ENCODE measurements at regions not wholly inside any gene's neighbourhood (a gene's known extent, or its start where the extent isn't known, plus 50 kb on each side); places are given as distances from the start of the nearest gene placed in this dataset.

DNA sequence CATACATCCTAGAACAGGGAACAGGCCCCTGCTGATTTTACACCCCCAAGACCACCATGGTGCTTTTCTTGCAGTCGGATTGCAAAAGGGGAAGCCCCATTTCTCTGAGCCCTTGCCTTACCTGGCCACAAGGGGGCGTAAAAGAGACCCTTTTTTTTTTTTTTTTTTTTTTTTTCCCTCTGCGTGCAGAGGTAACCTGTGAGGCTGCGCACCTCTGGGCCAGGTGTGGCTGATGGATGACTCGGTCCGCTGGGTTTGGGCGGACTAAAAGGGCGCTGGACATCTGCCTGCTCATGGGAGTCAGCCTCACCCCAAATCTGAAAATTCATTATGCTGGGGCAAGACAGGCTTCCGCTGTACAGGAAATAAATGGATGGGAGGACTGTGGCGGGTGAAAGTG is 281.0 kb downstream of the CBLN1 start:
- CTCF ChIA-PET, result no interaction called here
- Histone ChIP-seq H3K27ac (ENCODE audit: insufficient read depth in 1 of 2, low read depth in 1 of 2, low read length in 2 of 2, poor library complexity in 1 of 2, severe bottlenecking in 2 of 2) (no peak overlapping the region), H3K27me3 (replicated peaks in 2 of 5; ENCODE audit: control insufficient read depth in 4 of 5, insufficient read depth in 5 of 5, low read length in 4 of 5) (no peaks in the 10 kb centered on the region), H3K4me1 (ENCODE audit: control extremely low read depth in 1 of 4, control insufficient read depth in 4 of 4, insufficient read depth in 4 of 4, low read length in 3 of 4) (no peaks in the 10 kb centered on the region), H3K9me3 (ENCODE audit: control extremely low read depth in 1 of 5, control insufficient read depth in 4 of 5, insufficient read depth in 2 of 5, low read depth in 1 of 5, low read length in 4 of 5) (no peaks in the 10 kb centered on the region), H3K4me3 (ENCODE audit: control insufficient read depth in 1 of 7, extremely low read depth in 1 of 7, insufficient read depth in 4 of 7, low read depth in 2 of 7, low read length in 6 of 7) (no peak overlapping the region), H3K36me3 (ENCODE audit: control insufficient read depth in 4 of 4, insufficient read depth in 4 of 4, low read length in 3 of 4) (no peaks in the 10 kb centered on the region)
- DNase-seq, result no peak
- POLR2A ChIA-PET, result no interaction called here
- WGBS (ENCODE audit: insufficient coverage), result 33% methylated on average over 1 of the region's 10 CpGs

DNA sequence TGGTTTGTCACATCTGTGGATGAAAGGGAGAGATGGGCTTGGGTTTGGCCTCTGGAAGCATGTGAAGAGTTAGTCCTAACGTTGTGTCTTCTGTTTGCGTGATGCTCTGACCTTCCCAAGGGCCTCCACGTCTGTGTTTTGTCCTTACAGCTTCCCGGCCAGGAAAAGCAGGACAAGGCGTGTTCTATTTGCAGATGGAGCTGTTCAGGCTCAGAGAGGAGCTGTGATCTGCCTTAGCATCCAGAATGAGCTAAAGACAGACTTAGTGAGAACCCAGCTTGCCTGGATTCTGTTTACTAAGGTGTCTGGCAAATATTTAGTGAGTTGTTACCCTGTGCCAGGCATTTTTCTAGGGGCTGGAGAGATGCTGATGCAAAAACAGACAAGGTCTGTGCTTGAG is 282.1 kb downstream of the CBLN1 start:
- ChIA-PET POLR2A (no interaction called here), CTCF (interaction anchor here (1.2 to 1.5 kb wide), 2 partner anchors 23 to 350 kb away, joined by 3 read pairs; no protein-coding TSS in a partner anchor)
- H3K4me1 ChIP-seq (ENCODE audit: control extremely low read depth in 1 of 4, control insufficient read depth in 4 of 4, insufficient read depth in 4 of 4, low read length in 3 of 4), result no peaks in the 10 kb centered on the region
- H3K27ac ChIP-seq (ENCODE audit: insufficient read depth in 1 of 2, low read depth in 1 of 2, low read length in 2 of 2, poor library complexity in 1 of 2, severe bottlenecking in 2 of 2), result no peak overlapping the region
- DNase-seq, result no peak
- H3K27me3 ChIP-seq (replicated peaks in 2 of 5; ENCODE audit: control insufficient read depth in 4 of 5, insufficient read depth in 5 of 5, low read length in 4 of 5), result no peaks in the 10 kb centered on the region
- no peaks in the 10 kb centered on the region for H3K9me3 ChIP-seq (ENCODE audit: control extremely low read depth in 1 of 5, control insufficient read depth in 4 of 5, insufficient read depth in 2 of 5, low read depth in 1 of 5, low read length in 4 of 5)
- H3K36me3 ChIP-seq (ENCODE audit: control insufficient read depth in 4 of 4, insufficient read depth in 4 of 4, low read length in 3 of 4), result no peaks in the 10 kb centered on the region
- WGBS (ENCODE audit: insufficient coverage), result 50% methylated on average over 5 of the region's 5 CpGs
- no peak overlapping the region for H3K4me3 ChIP-seq (ENCODE audit: control insufficient read depth in 1 of 7, extremely low read depth in 1 of 7, insufficient read depth in 4 of 7, low read depth in 2 of 7, low read length in 6 of 7)

DNA sequence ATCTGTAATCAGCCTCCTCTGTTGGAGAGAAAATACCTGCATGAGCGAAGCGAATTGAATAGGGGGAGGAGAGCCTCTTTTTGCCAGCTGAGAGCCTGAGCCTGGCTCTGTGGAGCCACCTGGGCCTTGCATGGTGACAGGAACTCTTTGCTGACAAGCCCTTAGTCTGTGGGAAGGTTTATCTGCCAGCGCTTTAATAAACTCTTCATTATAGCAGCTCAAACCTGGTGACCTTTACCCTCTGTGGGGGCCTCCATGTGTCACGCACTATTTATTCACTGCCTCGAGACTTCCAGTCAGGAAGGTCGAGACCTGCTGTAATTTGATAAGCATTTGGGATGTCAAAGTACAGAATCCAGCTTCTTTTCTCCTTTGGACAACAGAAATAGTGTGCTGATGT is 282.6 kb downstream of the CBLN1 start:
- H3K36me3 ChIP-seq (ENCODE audit: control insufficient read depth in 4 of 4, insufficient read depth in 4 of 4, low read length in 3 of 4), result no peaks in the 10 kb centered on the region
- WGBS (ENCODE audit: insufficient coverage), result 81% methylated on average over 4 of the region's 6 CpGs
- no peaks in the 10 kb centered on the region for H3K27me3 ChIP-seq (replicated peaks in 2 of 5; ENCODE audit: control insufficient read depth in 4 of 5, insufficient read depth in 5 of 5, low read length in 4 of 5)
- no peaks in the 10 kb centered on the region for H3K4me1 ChIP-seq (ENCODE audit: control extremely low read depth in 1 of 4, control insufficient read depth in 4 of 4, insufficient read depth in 4 of 4, low read length in 3 of 4)
- DNase-seq, result no peak
- H3K27ac ChIP-seq (ENCODE audit: insufficient read depth in 1 of 2, low read depth in 1 of 2, low read length in 2 of 2, poor library complexity in 1 of 2, severe bottlenecking in 2 of 2), result no peak overlapping the region
- POLR2A ChIA-PET, result no interaction called here
- no peaks in the 10 kb centered on the region for H3K9me3 ChIP-seq (ENCODE audit: control extremely low read depth in 1 of 5, control insufficient read depth in 4 of 5, insufficient read depth in 2 of 5, low read depth in 1 of 5, low read length in 4 of 5)
- CTCF ChIA-PET, result interaction anchor here (1.2 to 1.5 kb wide), 2 partner anchors 23 to 350 kb away, joined by 3 read pairs; no protein-coding TSS in a partner anchor
- no peak overlapping the region for H3K4me3 ChIP-seq (ENCODE audit: control insufficient read depth in 1 of 7, extremely low read depth in 1 of 7, insufficient read depth in 4 of 7, low read depth in 2 of 7, low read length in 6 of 7)

DNA sequence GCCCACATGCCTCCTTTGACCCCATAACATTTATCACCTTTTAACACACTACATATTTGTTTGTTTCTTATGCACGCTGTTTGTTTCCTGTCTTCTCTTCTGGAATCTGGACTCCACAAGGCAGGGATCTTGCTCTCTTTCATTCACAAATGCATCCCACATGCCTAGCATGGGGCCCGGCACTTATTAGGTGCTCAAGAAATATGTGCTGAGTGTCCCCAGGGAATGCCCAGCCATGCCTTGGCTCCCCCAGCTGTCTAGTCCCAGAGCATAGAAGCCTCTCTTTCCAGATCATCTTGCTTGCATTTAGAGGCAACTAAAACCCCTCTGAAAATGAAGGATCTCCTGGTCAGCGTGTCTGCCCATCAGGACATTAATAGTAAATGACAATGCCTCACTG is 283.7 kb downstream of the CBLN1 start:
- ChIA-PET CTCF (interaction anchor here (1.5 kb wide), 1 partner anchor 352 kb away, joined by 3 read pairs; no protein-coding TSS in a partner anchor), POLR2A (no interaction called here)
- Histone ChIP-seq H3K36me3 (ENCODE audit: control insufficient read depth in 4 of 4, insufficient read depth in 4 of 4, low read length in 3 of 4) (no peaks in the 10 kb centered on the region), H3K27ac (ENCODE audit: insufficient read depth in 1 of 2, low read depth in 1 of 2, low read length in 2 of 2, poor library complexity in 1 of 2, severe bottlenecking in 2 of 2) (no peak overlapping the region), H3K4me3 (ENCODE audit: control insufficient read depth in 1 of 7, extremely low read depth in 1 of 7, insufficient read depth in 4 of 7, low read depth in 2 of 7, low read length in 6 of 7) (no peak overlapping the region), H3K27me3 (replicated peaks in 2 of 5; ENCODE audit: control insufficient read depth in 4 of 5, insufficient read depth in 5 of 5, low read length in 4 of 5) (no peaks in the 10 kb centered on the region), H3K9me3 (ENCODE audit: control extremely low read depth in 1 of 5, control insufficient read depth in 4 of 5, insufficient read depth in 2 of 5, low read depth in 1 of 5, low read length in 4 of 5) (no peaks in the 10 kb centered on the region), H3K4me1 (ENCODE audit: control extremely low read depth in 1 of 4, control insufficient read depth in 4 of 4, insufficient read depth in 4 of 4, low read length in 3 of 4) (no peaks in the 10 kb centered on the region)
- 92% methylated on average over 3 of the region's 3 CpGs for WGBS (ENCODE audit: insufficient coverage)
- DNase-seq, result no peak

DNA sequence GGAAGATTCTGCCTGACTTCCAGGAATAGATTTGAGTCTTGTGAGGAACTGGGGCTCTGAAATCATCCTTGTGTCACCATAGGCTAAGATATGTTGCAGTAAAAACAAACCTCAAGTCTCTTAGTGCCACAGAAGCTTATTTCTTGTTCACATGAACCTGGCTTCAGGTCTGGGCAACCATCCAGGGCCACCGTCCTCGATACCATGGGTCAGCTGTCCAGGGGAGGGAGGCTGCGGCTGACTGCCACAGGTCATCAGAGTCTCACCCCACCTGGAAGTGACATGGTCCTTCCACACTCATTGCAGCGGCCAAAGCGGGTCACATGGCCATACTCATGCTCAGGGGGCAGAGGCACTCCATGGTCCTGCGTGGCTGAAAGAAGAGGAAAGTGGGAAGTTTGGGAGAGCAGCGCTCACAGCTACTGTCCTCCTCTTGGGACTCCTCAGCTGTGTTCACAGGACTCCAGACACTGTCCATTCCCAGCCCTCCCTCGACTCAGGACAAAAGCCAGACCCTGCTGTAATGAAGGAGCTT is 284.5 kb downstream of the CBLN1 start:
- Histone ChIP-seq H3K36me3 (ENCODE audit: control insufficient read depth in 4 of 4, insufficient read depth in 4 of 4, low read length in 3 of 4) (no peaks in the 10 kb centered on the region), H3K9me3 (ENCODE audit: control extremely low read depth in 1 of 5, control insufficient read depth in 4 of 5, insufficient read depth in 2 of 5, low read depth in 1 of 5, low read length in 4 of 5) (no peaks in the 10 kb centered on the region), H3K4me3 (ENCODE audit: control insufficient read depth in 1 of 7, extremely low read depth in 1 of 7, insufficient read depth in 4 of 7, low read depth in 2 of 7, low read length in 6 of 7) (no peak overlapping the region), H3K27ac (ENCODE audit: insufficient read depth in 1 of 2, low read depth in 1 of 2, low read length in 2 of 2, poor library complexity in 1 of 2, severe bottlenecking in 2 of 2) (no peak overlapping the region), H3K4me1 (ENCODE audit: control extremely low read depth in 1 of 4, control insufficient read depth in 4 of 4, insufficient read depth in 4 of 4, low read length in 3 of 4) (no peaks in the 10 kb centered on the region), H3K27me3 (replicated peaks in 2 of 5; ENCODE audit: control insufficient read depth in 4 of 5, insufficient read depth in 5 of 5, low read length in 4 of 5) (no peaks in the 10 kb centered on the region)
- no peak for DNase-seq
- WGBS (ENCODE audit: insufficient coverage), result 91% methylated on average over 8 of the region's 8 CpGs
- ChIA-PET POLR2A (no interaction called here), CTCF (no interaction called here)

DNA sequence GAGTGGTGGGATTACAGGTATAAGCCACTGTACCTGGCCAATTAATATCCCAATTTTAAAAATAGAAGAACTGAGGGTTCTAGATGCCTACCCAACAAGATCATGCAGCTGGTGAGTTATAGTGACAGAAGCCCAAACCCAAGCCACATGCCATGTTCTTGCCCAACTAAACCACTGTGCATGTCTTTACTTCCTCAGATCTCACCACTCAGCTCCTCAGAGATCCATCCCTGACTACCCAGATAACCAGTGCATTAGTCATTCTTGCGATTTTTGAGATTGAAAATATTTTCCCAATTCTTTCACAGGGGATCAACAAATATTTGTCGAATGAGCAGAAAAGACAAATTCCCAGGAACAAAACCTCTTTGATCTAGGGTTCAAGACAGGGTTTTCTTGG is 303.1 kb downstream of the CBLN1 start:
- H3K36me3 ChIP-seq (ENCODE audit: control insufficient read depth in 4 of 4, insufficient read depth in 4 of 4, low read length in 3 of 4), result no peaks in the 10 kb centered on the region
- H3K4me3 ChIP-seq (ENCODE audit: control insufficient read depth in 1 of 7, extremely low read depth in 1 of 7, insufficient read depth in 4 of 7, low read depth in 2 of 7, low read length in 6 of 7), result no peak overlapping the region
- H3K9me3 ChIP-seq (ENCODE audit: control extremely low read depth in 1 of 5, control insufficient read depth in 4 of 5, insufficient read depth in 2 of 5, low read depth in 1 of 5, low read length in 4 of 5), result peaks cover 0 to 3% (median 0%) of the 10 kb centered on the region in 5 experiments
- 100% methylated on average over 1 of the region's 2 CpGs for WGBS (ENCODE audit: insufficient coverage)
- H3K27ac ChIP-seq (ENCODE audit: insufficient read depth in 1 of 2, low read depth in 1 of 2, low read length in 2 of 2, poor library complexity in 1 of 2, severe bottlenecking in 2 of 2), result no peak overlapping the region
- no peaks in the 10 kb centered on the region for H3K4me1 ChIP-seq (ENCODE audit: control extremely low read depth in 1 of 4, control insufficient read depth in 4 of 4, insufficient read depth in 4 of 4, low read length in 3 of 4)
- CTCF ChIA-PET, result no interaction called here
- POLR2A ChIA-PET, result no interaction called here
- H3K27me3 ChIP-seq (replicated peaks in 2 of 5; ENCODE audit: control insufficient read depth in 4 of 5, insufficient read depth in 5 of 5, low read length in 4 of 5), result peaks cover 0 to 2% (median 0%) of the 10 kb centered on the region in 5 experiments
- no peak for DNase-seq

DNA sequence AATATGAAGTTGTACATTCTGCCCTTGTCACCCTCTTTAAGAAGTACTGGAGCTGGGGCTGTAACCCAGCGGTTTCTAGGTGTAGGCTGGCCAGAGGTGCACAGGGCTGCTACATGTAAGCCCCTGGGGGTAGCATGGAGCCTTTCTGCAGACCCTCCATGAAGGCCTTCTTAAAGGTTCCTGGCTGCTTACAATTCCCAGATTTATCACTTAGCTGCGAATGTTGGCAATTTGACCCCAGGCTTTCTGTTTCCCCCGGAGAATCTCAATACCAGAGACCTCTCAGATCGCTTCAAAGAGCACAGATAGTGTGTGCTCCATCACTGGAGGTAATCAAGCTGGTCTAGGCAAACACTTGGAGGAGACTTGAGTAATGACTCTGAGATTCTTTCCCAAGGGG is 309.4 kb downstream of the CBLN1 start:
- 70% methylated on average over 4 of the region's 4 CpGs for WGBS (ENCODE audit: insufficient coverage)
- Histone ChIP-seq H3K4me3 (ENCODE audit: control insufficient read depth in 1 of 7, extremely low read depth in 1 of 7, insufficient read depth in 4 of 7, low read depth in 2 of 7, low read length in 6 of 7) (no peak overlapping the region), H3K36me3 (ENCODE audit: control insufficient read depth in 4 of 4, insufficient read depth in 4 of 4, low read length in 3 of 4) (no peaks in the 10 kb centered on the region), H3K27me3 (replicated peaks in 2 of 5; ENCODE audit: control insufficient read depth in 4 of 5, insufficient read depth in 5 of 5, low read length in 4 of 5) (peaks cover 0 to 2% (median 0%) of the 10 kb centered on the region in 5 experiments), H3K27ac (ENCODE audit: insufficient read depth in 1 of 2, low read depth in 1 of 2, low read length in 2 of 2, poor library complexity in 1 of 2, severe bottlenecking in 2 of 2) (no peak overlapping the region), H3K4me1 (ENCODE audit: control extremely low read depth in 1 of 4, control insufficient read depth in 4 of 4, insufficient read depth in 4 of 4, low read length in 3 of 4) (no peaks in the 10 kb centered on the region), H3K9me3 (ENCODE audit: control extremely low read depth in 1 of 5, control insufficient read depth in 4 of 5, insufficient read depth in 2 of 5, low read depth in 1 of 5, low read length in 4 of 5) (peaks cover 0 to 2% (median 0%) of the 10 kb centered on the region in 5 experiments)
- ChIA-PET POLR2A (no interaction called here), CTCF (no interaction called here)
- no peak for DNase-seq

All from common myeloid progenitor, CD34-positive (primary cell).